Hippocampal formation (tissue), 2 donors: ENCODE measurements at regions not wholly inside any gene's neighbourhood (a gene's known extent, or its start where the extent isn't known, plus 50 kb on each side); places are given as distances from the start of the nearest gene placed in this dataset.
"Not testable (repeated sequence)": the region's sequence is repeated elsewhere in the genome, so short reads cannot be mapped to it uniquely, and the experiment has no call there.

Source experiments
- DNase-seq, 2 donors: peaks; one replicate each; lab custom pipeline; 2025; lab: John Stamatoyannopoulos, UW

DNA sequence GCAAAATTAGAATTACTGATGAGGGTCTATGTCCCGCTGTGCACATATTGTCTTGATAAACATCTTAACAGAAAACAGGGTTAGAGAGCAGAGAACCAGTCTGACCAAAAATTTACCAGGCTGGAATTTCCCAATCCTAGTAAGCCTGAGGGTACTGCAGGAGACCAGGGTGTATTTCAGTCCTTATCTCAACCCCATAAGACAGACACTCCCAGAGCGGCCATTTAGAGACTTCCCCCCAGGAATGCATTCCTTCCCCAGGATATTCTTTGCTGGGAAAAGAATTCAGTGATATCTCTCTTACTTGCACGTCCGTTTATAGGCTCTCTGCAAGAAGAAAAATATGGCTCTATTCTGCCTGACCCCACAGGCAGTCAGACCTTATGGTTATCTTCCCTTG is 101.4 kb upstream of the FAM3C start:
- not testable (repeated sequence) for DNase-seq

DNA sequence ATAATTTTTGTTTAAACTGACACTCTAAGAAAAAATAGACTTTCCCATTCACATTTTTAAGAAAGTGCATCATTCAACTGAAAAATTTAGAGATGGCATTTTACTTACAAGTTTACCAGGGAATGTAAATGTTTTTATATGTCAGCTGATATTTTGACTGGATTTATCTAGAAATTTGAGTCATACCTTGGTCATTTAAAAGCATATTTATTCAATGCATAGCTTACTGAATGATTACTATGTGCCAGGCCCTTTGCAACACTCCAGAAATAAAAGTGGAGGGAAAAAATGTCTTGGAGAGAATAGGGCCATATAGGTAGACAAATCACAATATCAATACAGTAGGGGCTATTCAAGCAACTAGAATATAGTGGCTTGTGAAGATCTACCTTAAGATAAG is 98.4 kb upstream of the FAM3C start:
- DNase-seq, result no peak

DNA sequence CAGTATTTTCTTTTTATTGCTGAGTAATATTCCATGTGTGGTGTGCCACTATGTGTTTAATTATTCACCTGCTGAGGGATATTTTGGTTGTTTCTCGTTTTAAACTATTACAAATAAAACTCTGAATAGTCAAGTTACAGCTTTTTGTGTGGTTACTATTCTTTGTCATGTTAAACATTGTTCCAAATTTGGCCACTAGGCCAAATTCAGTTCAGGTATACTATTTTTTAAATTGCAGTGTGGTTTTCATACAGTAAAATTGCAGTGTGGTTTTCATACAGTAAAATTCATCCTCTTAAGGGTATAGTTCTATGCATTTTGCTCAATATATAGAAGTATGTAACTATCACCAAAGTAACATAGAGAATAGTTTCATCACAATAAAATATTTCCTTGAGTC is 97.4 kb upstream of the FAM3C start:
- no peak for DNase-seq

- DNase-seq, result no peak
Measured at GRCh38 chr7:121490309-121490708, 94.2 kb upstream of the FAM3C start.

- DNase-seq, result no peak
Measured at GRCh38 chr7:121489440-121489839, 93.3 kb upstream of the FAM3C start.

DNA sequence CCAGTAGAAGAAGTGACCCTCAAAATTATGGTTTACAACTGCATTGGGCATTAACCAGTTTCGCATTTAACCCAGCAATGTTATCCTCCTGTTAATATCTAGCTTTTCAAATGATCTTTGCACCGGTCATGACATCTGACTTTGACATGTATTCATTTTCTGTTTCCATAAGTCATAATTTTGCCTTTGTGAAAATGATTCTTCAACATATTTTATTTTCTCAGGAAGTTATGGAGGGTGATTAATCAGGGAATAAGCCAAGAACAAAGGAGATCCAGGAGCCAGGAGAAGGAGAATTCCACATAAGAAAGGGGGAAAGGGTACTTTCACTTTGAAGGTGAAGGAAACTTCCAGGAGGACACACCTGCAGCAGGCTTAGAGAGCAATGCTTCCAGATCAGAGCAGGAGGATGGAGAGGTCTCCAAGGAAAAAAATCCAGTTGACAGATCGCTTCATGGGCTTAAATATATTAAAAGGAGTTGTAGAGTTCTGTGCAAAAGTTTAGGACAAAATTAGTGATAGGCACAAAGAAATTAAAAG is 92.1 kb upstream of the FAM3C start:
- DNase-seq, result no peak

GRCh38 chr7:121486590-121486989 is 90.5 kb upstream of the FAM3C start:
- no peak for DNase-seq

DNA sequence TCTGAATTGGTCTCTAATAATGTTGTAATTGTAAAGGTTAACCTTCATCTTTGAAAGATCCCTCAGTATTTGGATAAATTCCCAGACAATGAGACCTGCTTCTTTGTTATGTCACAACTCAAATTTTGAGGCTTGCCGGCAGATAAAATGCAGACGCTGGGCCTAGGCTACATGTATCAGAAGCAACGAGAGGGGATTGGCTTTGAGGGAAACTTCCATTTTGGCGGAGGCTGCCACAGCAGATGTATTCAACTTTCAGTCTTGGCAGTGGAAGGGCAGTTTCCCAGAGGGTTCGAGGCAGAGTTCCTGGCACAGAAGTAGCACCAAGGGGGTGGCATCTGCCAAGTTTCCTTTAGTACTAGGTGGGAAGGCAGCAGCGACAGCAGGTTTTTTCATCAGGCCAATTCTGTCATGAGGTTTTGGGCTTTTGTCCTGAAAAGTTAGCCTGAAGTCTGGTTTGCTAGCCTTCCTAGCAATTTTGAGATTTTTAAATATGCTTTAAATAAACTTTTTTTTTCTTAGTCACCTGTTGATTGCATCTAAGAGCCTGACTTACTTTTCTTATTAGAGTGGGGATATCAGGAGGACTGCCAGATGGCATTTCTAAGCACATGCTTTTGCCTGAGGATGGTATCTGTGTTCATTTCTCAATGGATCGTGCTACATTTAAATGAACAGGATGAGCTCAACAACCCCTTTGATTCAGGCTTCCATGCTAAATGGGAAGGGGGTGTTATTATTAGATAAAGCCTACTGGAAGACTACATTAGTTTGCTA is 89.5 kb upstream of the FAM3C start:
- DNase-seq, result peak; percentile 29 to 70

DNA sequence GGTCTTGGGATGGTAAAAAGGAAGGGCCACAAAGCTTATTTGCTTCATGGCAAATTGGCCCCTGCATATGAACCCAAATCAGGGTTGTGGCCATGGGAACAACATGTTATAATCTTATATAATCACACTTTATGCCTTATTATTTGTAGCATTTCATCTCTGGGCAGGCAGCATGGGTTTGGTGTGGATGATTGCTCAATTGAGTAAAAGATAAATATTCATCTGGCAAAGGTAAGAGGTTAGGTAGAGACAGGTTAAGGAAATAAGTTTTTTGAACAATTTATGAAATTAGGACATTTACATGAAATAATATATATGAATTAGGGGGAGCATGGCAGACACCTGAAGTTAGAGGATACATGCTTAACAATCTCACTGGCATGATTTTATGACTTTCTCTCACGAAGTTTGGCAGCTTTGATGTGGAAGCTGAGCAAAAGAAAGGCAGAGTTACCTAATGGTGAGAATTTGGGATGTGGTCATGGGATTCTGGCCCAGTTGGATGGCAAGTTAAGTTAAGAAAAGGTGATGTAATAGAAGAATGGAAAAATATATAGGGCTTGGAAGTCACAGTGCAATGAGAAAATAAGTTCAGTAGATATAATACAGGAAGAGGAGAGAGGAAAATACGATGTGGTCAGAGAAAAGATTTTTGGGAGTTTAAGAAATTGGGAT is 88.1 kb upstream of the FAM3C start:
- DNase-seq, result no peak

GRCh38 chr7:121480566-121481335 is 84.6 kb upstream of the FAM3C start:
- no peak for DNase-seq

DNA sequence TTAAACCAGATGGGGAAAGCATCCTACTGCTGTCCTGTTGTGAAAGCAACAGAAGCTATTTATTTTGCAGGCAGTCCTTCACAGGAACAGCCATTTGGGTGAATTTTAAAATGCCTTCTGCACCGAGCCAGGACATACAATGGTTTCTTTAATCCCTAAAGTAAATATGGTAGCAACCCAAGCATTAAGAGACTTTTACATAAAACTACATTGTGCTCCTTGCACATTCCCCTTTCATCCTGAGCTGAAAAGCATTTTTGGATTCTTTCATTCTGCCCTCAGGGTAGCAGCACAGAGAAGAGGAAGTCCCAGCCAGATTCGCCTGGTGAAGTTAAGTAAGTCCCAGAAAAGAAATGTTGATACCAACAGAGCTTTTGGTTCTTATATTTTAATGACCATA is 84.0 kb upstream of the FAM3C start:
- peak; percentile 0 to 38 for DNase-seq

- no peak for DNase-seq
Measured at GRCh38 chr7:121479466-121479865, 83.4 kb upstream of the FAM3C start.

DNA sequence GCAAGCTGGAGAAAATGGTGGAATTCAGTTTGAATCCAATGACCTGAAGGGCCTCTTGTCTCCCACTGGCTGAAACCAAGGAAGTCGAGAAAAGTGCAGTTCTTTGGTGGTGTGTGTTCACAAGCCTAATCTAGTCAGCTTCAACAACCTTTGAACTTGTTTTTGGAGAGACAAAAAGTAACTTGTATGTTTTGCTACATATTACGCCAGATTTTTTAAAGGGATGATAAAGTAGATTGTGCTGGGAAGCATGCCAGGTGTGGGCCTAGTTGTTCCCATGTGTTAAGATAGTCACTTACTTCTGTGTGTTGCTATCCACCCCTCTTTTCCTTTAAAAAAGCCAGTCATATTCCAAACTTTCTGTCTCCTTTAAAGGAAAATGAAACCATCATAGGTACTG is 79.7 kb upstream of the FAM3C start:
- DNase-seq, result no peak

DNA sequence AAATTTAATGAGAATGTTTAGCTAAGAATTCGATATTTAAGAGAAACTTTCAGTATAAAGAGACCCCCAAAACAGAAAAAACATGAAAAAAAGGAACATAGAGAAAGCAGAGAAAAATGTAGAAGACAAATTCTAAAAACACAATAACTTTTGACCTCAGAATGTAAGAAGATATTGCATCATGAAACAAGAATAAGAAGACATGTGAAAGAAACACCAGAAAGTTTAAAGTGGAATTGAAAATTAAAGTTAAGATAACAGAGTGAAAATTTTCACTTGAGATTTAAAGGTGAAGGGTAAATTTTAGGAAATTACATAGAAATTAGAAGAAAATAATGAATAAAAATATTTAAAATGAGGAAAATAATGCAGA is 78.2 kb upstream of the FAM3C start:
- no peak for DNase-seq

GRCh38 chr7:121473645-121474300 is 77.7 kb upstream of the FAM3C start:
- no peak for DNase-seq

DNA sequence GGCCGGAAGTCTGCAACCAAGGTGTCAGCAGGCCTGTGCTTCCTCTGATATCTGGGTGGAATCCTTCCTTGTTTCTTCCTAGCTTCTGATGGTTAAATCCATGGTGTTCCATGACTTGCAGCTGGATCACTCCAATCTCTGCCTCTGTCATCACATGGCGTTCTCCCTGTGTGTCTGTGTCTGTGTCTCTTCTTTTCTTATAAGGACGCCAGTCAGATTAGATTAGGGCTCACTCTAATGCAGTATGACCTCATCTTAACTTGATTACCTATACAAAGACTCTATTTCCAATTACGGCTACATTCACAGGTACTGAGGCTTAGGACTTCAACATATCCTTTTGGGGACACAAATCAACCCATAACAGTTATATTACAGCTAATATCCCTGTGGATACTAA is 70.3 kb upstream of the FAM3C start:
- no peak for DNase-seq

DNA sequence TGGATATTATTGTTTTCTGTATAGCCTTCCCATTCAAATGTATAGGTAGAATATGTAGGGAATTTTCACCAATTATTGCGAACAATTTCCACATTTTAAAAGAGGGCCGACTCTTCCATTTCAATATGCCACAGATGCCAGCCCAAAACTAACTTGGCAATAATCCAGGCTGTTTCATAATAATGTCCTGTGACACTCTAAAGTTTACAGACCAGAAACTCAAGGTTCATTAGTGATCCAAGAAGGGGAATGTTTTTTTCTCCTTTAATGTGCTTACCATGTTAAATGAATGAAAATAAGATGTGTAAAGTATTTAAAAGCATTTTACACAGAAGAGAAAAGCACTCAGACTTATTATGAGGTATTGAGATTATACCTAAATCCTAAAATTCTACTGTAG is 63.0 kb upstream of the FAM3C start:
- DNase-seq, result no peak

GRCh38 chr7:121456785-121457359 is 60.8 kb upstream of the FAM3C start:
- DNase-seq, result no peak

DNA sequence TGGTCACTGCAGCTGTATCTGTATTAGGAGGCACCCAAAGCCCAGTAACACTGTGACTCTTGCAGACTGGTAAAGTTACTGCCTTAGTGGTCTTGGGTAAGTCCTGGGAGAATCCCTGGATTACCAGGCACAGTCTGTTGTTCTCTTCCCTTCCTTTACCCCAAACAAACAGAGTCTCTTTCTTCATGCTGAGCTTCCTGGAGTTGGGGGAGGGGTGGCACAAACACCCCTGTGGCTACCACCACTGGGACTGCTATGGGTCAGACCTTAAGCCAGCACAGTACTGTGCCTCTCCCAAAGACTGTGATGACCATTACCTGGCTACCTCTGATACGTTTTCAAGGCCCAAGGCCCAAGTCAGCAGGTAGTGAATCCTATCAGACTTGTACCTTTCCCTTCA is 59.9 kb upstream of the FAM3C start:
- no peak for DNase-seq

GRCh38 chr7:121452389-121452788 is 56.3 kb upstream of the FAM3C start:
- no peak for DNase-seq

DNA sequence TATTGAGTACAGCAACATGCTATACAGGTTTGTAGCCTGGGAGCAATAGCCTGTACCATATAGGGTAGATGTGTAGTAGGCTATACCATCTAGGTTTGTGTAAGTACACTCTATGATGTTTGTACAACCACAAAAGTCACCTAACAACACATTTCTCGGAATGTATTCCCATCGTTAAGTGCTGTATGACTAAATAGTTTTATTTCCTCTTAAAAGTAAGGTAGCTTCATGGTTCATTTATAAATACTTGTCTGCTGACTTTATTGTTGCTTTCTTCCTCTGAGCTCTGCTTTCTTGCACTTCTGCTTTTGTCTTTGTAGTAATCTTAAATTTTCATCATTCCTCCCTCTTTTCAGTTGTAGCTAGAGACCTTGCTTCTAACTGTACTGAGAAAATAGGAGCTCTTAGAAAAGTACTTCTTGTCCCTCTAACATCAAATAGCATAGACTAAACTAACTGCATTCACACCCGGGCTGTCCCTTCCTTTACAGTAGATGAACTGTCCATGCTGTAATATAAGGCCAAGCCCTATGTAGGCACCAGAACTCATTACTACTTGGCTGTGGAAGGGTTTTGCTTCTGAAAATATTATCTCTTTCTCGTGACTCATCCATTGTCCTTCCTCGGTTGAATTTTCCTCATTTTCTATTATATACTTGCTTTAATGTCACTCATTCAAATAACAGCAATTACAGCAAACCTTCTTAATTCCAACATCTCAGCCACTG is 55.4 kb upstream of the FAM3C start:
- DNase-seq, result no peak
